ENCODE measurements at regions not wholly inside any gene's neighbourhood (a gene's known extent, or its start where the extent isn't known, plus 50 kb on each side); places are given as distances from the start of the nearest gene placed in this dataset.

DNA sequence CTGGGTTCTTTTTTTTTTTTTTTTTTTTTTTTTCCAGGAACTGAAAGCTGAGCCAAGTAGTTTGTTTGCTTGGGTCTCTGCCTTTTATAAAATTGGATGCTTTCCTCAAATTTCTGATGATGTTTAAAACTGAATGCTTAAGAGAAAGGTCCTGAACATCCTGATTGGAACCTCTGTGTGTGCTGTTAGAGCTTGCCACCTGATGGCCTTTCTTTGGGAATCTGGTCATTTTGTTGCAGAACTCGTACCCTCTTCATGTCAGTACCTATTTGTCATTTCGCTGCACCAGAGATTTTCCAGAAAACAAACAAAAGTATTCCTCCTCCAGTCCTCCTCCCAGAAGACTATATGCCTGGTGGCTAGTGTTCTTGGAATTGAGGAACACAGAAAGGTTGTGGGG, 81.2 kb upstream of the KLF12 start:
- Histone ChIP-seq H4K20me1 (ENCODE audit: control insufficient read depth, extremely low read depth, insufficient read depth, low read length) (no peaks in the 10 kb centered on the region), H3K36me3 (ENCODE audit: control insufficient read depth in 2 of 2, extremely low read depth in 1 of 2, insufficient read depth in 2 of 2, low read length in 2 of 2) (no peaks in the 10 kb centered on the region), H3K4me2 (ENCODE audit: control insufficient read depth, extremely low read depth, insufficient read depth, low read depth, low read length) (no peak overlapping the region), H3K9me3 (ENCODE audit: control insufficient read depth, low read depth, low read length) (no peaks in the 10 kb centered on the region), H3K27me3 (ENCODE audit: control insufficient read depth, extremely low read depth, insufficient read depth, low read length) (no peaks in the 10 kb centered on the region), H3K4me3 (ENCODE audit: control insufficient read depth in 2 of 3, extremely low read depth in 1 of 3, insufficient read depth in 2 of 3, low read depth in 1 of 3, low read length in 3 of 3) (no peak overlapping the region), H3K9ac (ENCODE audit: control insufficient read depth, extremely low read depth, insufficient read depth, low read length) (no peak overlapping the region), H3K27ac (ENCODE audit: control insufficient read depth, insufficient read depth, low read length) (no peak overlapping the region), H2AFZ (ENCODE audit: control insufficient read depth, low read length) (no peak overlapping the region), H3K4me1 (ENCODE audit: control insufficient read depth, extremely low read depth, insufficient read depth, low read length) (peaks cover 7% of the 10 kb centered on the region), H3K9me1 (ENCODE audit: control insufficient read depth, extremely low read depth, insufficient read depth, low read length) (no peaks in the 10 kb centered on the region), H3K79me2 (ENCODE audit: control insufficient read depth, insufficient read depth, low read length) (no peaks in the 10 kb centered on the region)
- DNase-seq (ENCODE audit: low read depth, low spot score) (no peak), FAIRE-seq (no peak)
- TF ChIP-seq, protein P1, sequence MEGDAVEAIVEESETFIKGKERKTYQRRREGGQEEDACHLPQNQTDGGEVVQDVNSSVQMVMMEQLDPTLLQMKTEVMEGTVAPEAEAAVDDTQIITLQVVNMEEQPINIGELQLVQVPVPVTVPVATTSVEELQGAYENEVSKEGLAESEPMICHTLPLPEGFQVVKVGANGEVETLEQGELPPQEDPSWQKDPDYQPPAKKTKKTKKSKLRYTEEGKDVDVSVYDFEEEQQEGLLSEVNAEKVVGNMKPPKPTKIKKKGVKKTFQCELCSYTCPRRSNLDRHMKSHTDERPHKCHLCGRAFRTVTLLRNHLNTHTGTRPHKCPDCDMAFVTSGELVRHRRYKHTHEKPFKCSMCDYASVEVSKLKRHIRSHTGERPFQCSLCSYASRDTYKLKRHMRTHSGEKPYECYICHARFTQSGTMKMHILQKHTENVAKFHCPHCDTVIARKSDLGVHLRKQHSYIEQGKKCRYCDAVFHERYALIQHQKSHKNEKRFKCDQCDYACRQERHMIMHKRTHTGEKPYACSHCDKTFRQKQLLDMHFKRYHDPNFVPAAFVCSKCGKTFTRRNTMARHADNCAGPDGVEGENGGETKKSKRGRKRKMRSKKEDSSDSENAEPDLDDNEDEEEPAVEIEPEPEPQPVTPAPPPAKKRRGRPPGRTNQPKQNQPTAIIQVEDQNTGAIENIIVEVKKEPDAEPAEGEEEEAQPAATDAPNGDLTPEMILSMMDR (optimal IDR thresholded peaks at IDR 0.05 in 1 of 3, IDR thresholded peaks at IDR 0.05 in 1 of 3, conservative IDR thresholded peaks at IDR 0.05 in 1 of 3; ENCODE audit: extremely low read depth in 1 of 3, insufficient read depth in 2 of 3, low read length in 3 of 3): no peak
- no peak for TF ChIP-seq EZH2 (IDR thresholded peaks at IDR 0.05; ENCODE audit: low read length)
- dilution Hi-C loops (cut with MboI; ENCODE audit: extremely low pct_ligation_motif_present, low sequenced_read_pairs): no loop called here

- Histone ChIP-seq H3K79me2 (ENCODE audit: control insufficient read depth, insufficient read depth, low read length) (no peaks in the 10 kb centered on the region), H3K9ac (ENCODE audit: control insufficient read depth, extremely low read depth, insufficient read depth, low read length) (no peak overlapping the region), H3K27me3 (ENCODE audit: control insufficient read depth, extremely low read depth, insufficient read depth, low read length) (no peaks in the 10 kb centered on the region), H3K9me3 (ENCODE audit: control insufficient read depth, low read depth, low read length) (no peaks in the 10 kb centered on the region), H3K27ac (ENCODE audit: control insufficient read depth, insufficient read depth, low read length) (no peak overlapping the region), H4K20me1 (ENCODE audit: control insufficient read depth, extremely low read depth, insufficient read depth, low read length) (no peaks in the 10 kb centered on the region), H3K4me2 (ENCODE audit: control insufficient read depth, extremely low read depth, insufficient read depth, low read depth, low read length) (no peak overlapping the region), H3K9me1 (ENCODE audit: control insufficient read depth, extremely low read depth, insufficient read depth, low read length) (no peaks in the 10 kb centered on the region), H3K4me3 (ENCODE audit: control insufficient read depth in 2 of 3, extremely low read depth in 1 of 3, insufficient read depth in 2 of 3, low read depth in 1 of 3, low read length in 3 of 3) (no peak overlapping the region), H3K4me1 (ENCODE audit: control insufficient read depth, extremely low read depth, insufficient read depth, low read length) (peaks cover 7% of the 10 kb centered on the region), H3K36me3 (ENCODE audit: control insufficient read depth in 2 of 2, extremely low read depth in 1 of 2, insufficient read depth in 2 of 2, low read length in 2 of 2) (no peaks in the 10 kb centered on the region), H2AFZ (ENCODE audit: control insufficient read depth, low read length) (no peak overlapping the region)
- DNase-seq (ENCODE audit: low read depth, low spot score) (no peak), FAIRE-seq (no peak)
- dilution Hi-C loops (cut with MboI; ENCODE audit: extremely low pct_ligation_motif_present, low sequenced_read_pairs): no loop called here
- TF ChIP-seq, protein P1 (optimal IDR thresholded peaks at IDR 0.05 in 1 of 3, IDR thresholded peaks at IDR 0.05 in 1 of 3, conservative IDR thresholded peaks at IDR 0.05 in 1 of 3; ENCODE audit: extremely low read depth in 1 of 3, insufficient read depth in 2 of 3, low read length in 3 of 3): no peak
- TF ChIP-seq EZH2 (IDR thresholded peaks at IDR 0.05; ENCODE audit: low read length): no peak
These were observed 80.1 kb upstream of the KLF12 start for GRCh38 chr13:74214321-74214720.
